ENCODE measurements at regions not wholly inside any gene's neighbourhood (a gene's known extent, or its start where the extent isn't known, plus 50 kb on each side); places are given as distances from the start of the nearest gene placed in this dataset.

- no peak for TF ChIP-seq CTCF (IDR thresholded peaks at IDR 0.05; ENCODE audit: insufficient read depth, low read length, missing control alignments)
- no peak for DNase-seq (ENCODE audit: low read depth, low spot score)
- H3K4me3 ChIP-seq (ENCODE audit: low read depth, low read length): no peak overlapping the region
- ChIA-PET POLR2A (no interaction called here), CTCF (no interaction called here)
These were observed 315.3 kb upstream of the UBE2E2 start for GRCh38 chr3:22887664-22888291.

- no peak overlapping the region for H3K4me3 ChIP-seq (ENCODE audit: low read depth, low read length)
- no peak for TF ChIP-seq CTCF (IDR thresholded peaks at IDR 0.05; ENCODE audit: insufficient read depth, low read length, missing control alignments)
- ChIA-PET POLR2A (no interaction called here), CTCF (no interaction called here)
- no peak for DNase-seq (ENCODE audit: low read depth, low spot score)
These were observed 310.0 kb upstream of the UBE2E2 start for GRCh38 chr3:22893101-22893500.

GRCh38 chr3:22893644-22894325, 309.3 kb upstream of the UBE2E2 start:
- no peak for DNase-seq (ENCODE audit: low read depth, low spot score)
- no peak for TF ChIP-seq CTCF (IDR thresholded peaks at IDR 0.05; ENCODE audit: insufficient read depth, low read length, missing control alignments)
- CTCF ChIA-PET: no interaction called here
- H3K4me3 ChIP-seq (ENCODE audit: low read depth, low read length): no peak overlapping the region
- POLR2A ChIA-PET: no interaction called here

GRCh38 chr3:22894865-22895264, 308.3 kb upstream of the UBE2E2 start:
- POLR2A ChIA-PET: no interaction called here
- DNase-seq (ENCODE audit: low read depth, low spot score): no peak
- H3K4me3 ChIP-seq (ENCODE audit: low read depth, low read length): no peak overlapping the region
- CTCF ChIA-PET: no interaction called here
- TF ChIP-seq CTCF (IDR thresholded peaks at IDR 0.05; ENCODE audit: insufficient read depth, low read length, missing control alignments): no peak

- DNase-seq (ENCODE audit: low read depth, low spot score): no peak
- ChIA-PET POLR2A (no interaction called here), CTCF (no interaction called here)
- H3K4me3 ChIP-seq (ENCODE audit: low read depth, low read length): no peak overlapping the region
- TF ChIP-seq CTCF (IDR thresholded peaks at IDR 0.05; ENCODE audit: insufficient read depth, low read length, missing control alignments): no peak
These were observed 307.5 kb upstream of the UBE2E2 start for GRCh38 chr3:22895671-22896070.

- ChIA-PET POLR2A (no interaction called here), CTCF (no interaction called here)
- no peak overlapping the region for H3K4me3 ChIP-seq (ENCODE audit: low read depth, low read length)
- no peak for DNase-seq (ENCODE audit: low read depth, low spot score)
- no peak for TF ChIP-seq CTCF (IDR thresholded peaks at IDR 0.05; ENCODE audit: insufficient read depth, low read length, missing control alignments)
These were observed 304.6 kb upstream of the UBE2E2 start for GRCh38 chr3:22898558-22898957.
